HepG2 (cell line): ENCODE measurements at regions not wholly inside any gene's neighbourhood (a gene's known extent, or its start where the extent isn't known, plus 50 kb on each side); places are given as distances from the start of the nearest gene placed in this dataset.

Source experiments
- ATAC-seq: fragments of 200-7000 bp; cut with Tn5 transposase; 3 replicates; pipeline ENCODE4 v1.9.1; 2020; ENCODE audit warnings: mild to moderate bottlenecking, moderate library complexity
- BruUV-seq: library from RNA; stranded (reverse); fragments of 400-500 nt; replicated peaks from 2 replicates; lab custom pipeline; 2021; lab: Mats Ljungman, UMichigan
- CTCF ChIA-PET: fragments of 300-600 bp; formaldehyde crosslinking; extraction: SDS; loops from one replicate; lab custom pipeline; 2021; ENCODE audit warnings: low total read pairs, inconsistent platforms, low intra/inter-chr PET ratio; lab: Yijun Ruan, JAX
- POLR2A ChIA-PET: fragments of 350-600 bp; sonication (Branson Sonifier 250); formaldehyde crosslinking; loops from one replicate; lab custom pipeline; 2020; ENCODE audit warnings: antibody characterized with exemption, inconsistent platforms; lab: Yijun Ruan, JAX
- DNase-seq: peaks from one replicate; pipeline ENCODE4 v3.0.0-alpha.2; 2015; ENCODE audit warnings: low spot score
- FAIRE-seq: peaks from 3 replicates; lab custom pipeline; 2011; peaks lifted over from hg19 to GRCh38; lab: Jason Lieb, UNC
- H2AFZ ChIP-seq: one replicate; pipeline ENCODE4 v1.6.1; 2011; ENCODE audit warnings: low read length, inconsistent platforms
- H3K27ac ChIP-seq: fragments of 300-600 bp; 3 replicates; pipeline ENCODE4 v1.8.0; 2011; ENCODE audit warnings: mixed run types, mild to moderate bottlenecking, mixed read lengths, low read length, inconsistent platforms; ENCODE audit not compliant: insufficient read depth; ENCODE audit errors: extremely low read length
- H3K27me3 ChIP-seq, 2 experiments: fragments of 200-600 bp in 1 of 2; 2 replicates in 1 of 2; 3 replicates in 1 of 2; pipeline versions ENCODE4 v1.6.0 to v1.8.0; 2011; ENCODE audit warnings: low read length in 2 of 2, mild to moderate bottlenecking in 2 of 2, moderate library complexity in 2 of 2, inconsistent platforms in 1 of 2; ENCODE audit not compliant: insufficient read depth in 2 of 2, control insufficient read depth in 1 of 2
- H3K36me3 ChIP-seq, 2 experiments: fragments of 200-600 bp in 1 of 2; replicated peaks in 1 of 2; 2 replicates in 1 of 2; 3 replicates in 1 of 2; pipeline versions ENCODE4 v1.5.1 to v1.8.0; 2011; ENCODE audit warnings: low read length in 2 of 2, inconsistent platforms in 1 of 2; ENCODE audit not compliant: insufficient read depth in 2 of 2, control insufficient read depth in 1 of 2
- H3K4me1 ChIP-seq: 2 replicates; pipeline ENCODE4 v1.5.1; 2012; ENCODE audit warnings: low read length, inconsistent platforms; ENCODE audit not compliant: insufficient read depth
- H3K4me2 ChIP-seq: 2 replicates; pipeline ENCODE4 v1.6.0; 2011; ENCODE audit warnings: low read depth, low read length, inconsistent platforms
- H3K4me3 ChIP-seq, 3 experiments: fragments of 200-600 bp in 1 of 3; sonication (generic), shearing (Covaris generic) in 1 of 3; replicated peaks in 1 of 3; 2 replicates each; pipeline ENCODE4 v1.5.1; 2011 to 2016; ENCODE audit warnings: low read length in 3 of 3, inconsistent platforms in 2 of 3, low read depth in 2 of 3, mild to moderate bottlenecking in 2 of 3, control low read depth in 1 of 3, mixed read lengths in 1 of 3; ENCODE audit not compliant: insufficient read depth in 1 of 3
- H3K79me2 ChIP-seq: one replicate; pipeline ENCODE4 v1.6.1; 2011; ENCODE audit warnings: low read length, inconsistent platforms; ENCODE audit not compliant: insufficient read depth
- H3K9ac ChIP-seq: 2 replicates; pipeline ENCODE4 v1.6.0; 2011; ENCODE audit warnings: mild to moderate bottlenecking, low read depth, low read length, inconsistent platforms; ENCODE audit not compliant: insufficient read depth
- H3K9me3 ChIP-seq: 2 replicates; pipeline ENCODE4 v1.5.1; 2012; ENCODE audit warnings: mild to moderate bottlenecking, low read length
- H4K20me1 ChIP-seq: 2 replicates; pipeline ENCODE4 v1.6.0; 2011; ENCODE audit warnings: inconsistent platforms, mild to moderate bottlenecking, low read length, moderate library complexity; ENCODE audit not compliant: insufficient read depth
- ATF6 ChIP-seq: sonication (generic); formaldehyde crosslinking; conservative IDR thresholded peaks from 2 replicates; pipeline ENCODE4 v1.4.0; 2020; ENCODE audit warnings: missing genetic modification reagents
- BCLAF1 ChIP-seq: fragments of 450-650 bp; IDR thresholded peaks from 2 replicates; pipeline ENCODE4 v1.6.1; 2017; ENCODE audit warnings: mild to moderate bottlenecking
- CHD2 ChIP-seq: IDR thresholded peaks from 2 replicates; pipeline ENCODE4 v1.6.1; 2011; ENCODE audit warnings: low read depth, low read length, improper control_type of control experiment
- DNMT3B ChIP-seq: conservative IDR thresholded peaks from 2 replicates; pipeline ENCODE4 v1.6.1; 2016; ENCODE audit warnings: missing biosample characterization, control low read depth
- KDM5A ChIP-seq: fragments of 200-600 bp; sonication (generic); IDR thresholded peaks from 2 replicates; pipeline ENCODE4 v1.7.0; 2018; ENCODE audit warnings: antibody characterized with exemption, mild to moderate bottlenecking, low read length, borderline replicate concordance
- KDM6A ChIP-seq: IDR thresholded peaks from 2 replicates; pipeline ENCODE4 v1.6.1; 2016; ENCODE audit warnings: low read depth
- MAX ChIP-seq: IDR thresholded peaks from 2 replicates; pipeline ENCODE4 v1.6.1; 2012; ENCODE audit warnings: inconsistent platforms
- PAWR ChIP-seq: sonication (generic); formaldehyde crosslinking; IDR thresholded peaks from 2 replicates; pipeline ENCODE4 v1.4.0; 2020; ENCODE audit warnings: missing genetic modification reagents, mild to moderate bottlenecking, borderline replicate concordance
- PLRG1 ChIP-seq: fragments of 450-650 bp; conservative IDR thresholded peaks from 2 replicates; pipeline ENCODE4 v1.6.1; 2016
- SALL1 ChIP-seq: sonication (generic); formaldehyde crosslinking; IDR thresholded peaks from 2 replicates; pipeline ENCODE4 v1.8.0; 2022; ENCODE audit warnings: mild to moderate bottlenecking, missing genetic modification reagents
- ZNF501 ChIP-seq: sonication (generic); formaldehyde crosslinking; IDR thresholded peaks from 2 replicates; pipeline ENCODE4 v1.5.1; 2020; ENCODE audit warnings: mild to moderate bottlenecking, moderate library complexity, missing genetic modification reagents
- WGBS: methylation state at CpG from one replicate; pipeline ENCODE4 v1.1.6; 2017; ENCODE audit warnings: low lambda C conversion rate; 5-methylcytosine and 5-hydroxymethylcytosine counted together
- in situ Hi-C: cut with HindIII; loops from 2 replicates; pipeline ENCODE4 v1.10.0; 2017; ENCODE audit warnings: low pct_unique_long_range_greater_than_20kb; ENCODE audit not compliant: extremely low pct_ligation_motif_present
- intact Hi-C: fragments of 100-400 bp; cut with micrococcal nuclease; formaldehyde crosslinking; loops from one replicate; pipeline ENCODE4 v1.10.0; 2022; ENCODE audit not compliant: unreplicated experiment
- TF ChIP-seq, protein P1 (sequence below): sonication (generic); formaldehyde crosslinking; IDR thresholded peaks from 2 replicates; pipeline ENCODE4 v1.5.1; 2020; ENCODE audit warnings: mild to moderate bottlenecking, missing genetic modification reagents

GRCh38 chr13:106650690-106651205 lies 82.8 kb upstream of the ARGLU1 start:
- Histone ChIP-seq H2AFZ (no peak overlapping the region), H3K9me3 (no peaks in the 10 kb centered on the region), H3K4me1 (no peaks in the 10 kb centered on the region), H3K27ac (no peak overlapping the region), H3K36me3 (no peaks in the 10 kb centered on the region), H3K4me2 (no peak overlapping the region), H3K4me3 (no peak overlapping the region), H4K20me1 (no peaks in the 10 kb centered on the region), H3K27me3 (no peaks in the 10 kb centered on the region), H3K79me2 (no peaks in the 10 kb centered on the region), H3K9ac (no peak overlapping the region)
- no peak for TF ChIP-seq PLRG1
- no peak for TF ChIP-seq DNMT3B (CRISPR knock-in tag)
- TF ChIP-seq BCLAF1 = no peak
- no peak for TF ChIP-seq ZNF501 (CRISPR knock-in tag)
- ATAC-seq (no peak), FAIRE-seq (no peak), DNase-seq (no peak)
- intact Hi-C loops (no loop called here), in situ Hi-C loops (no loop called here)
- ChIA-PET POLR2A (no interaction called here), CTCF (no interaction called here)
- WGBS = 47% methylated on average over 7 of the region's 7 CpGs
- no TSS peak for BruUV-seq

DNA sequence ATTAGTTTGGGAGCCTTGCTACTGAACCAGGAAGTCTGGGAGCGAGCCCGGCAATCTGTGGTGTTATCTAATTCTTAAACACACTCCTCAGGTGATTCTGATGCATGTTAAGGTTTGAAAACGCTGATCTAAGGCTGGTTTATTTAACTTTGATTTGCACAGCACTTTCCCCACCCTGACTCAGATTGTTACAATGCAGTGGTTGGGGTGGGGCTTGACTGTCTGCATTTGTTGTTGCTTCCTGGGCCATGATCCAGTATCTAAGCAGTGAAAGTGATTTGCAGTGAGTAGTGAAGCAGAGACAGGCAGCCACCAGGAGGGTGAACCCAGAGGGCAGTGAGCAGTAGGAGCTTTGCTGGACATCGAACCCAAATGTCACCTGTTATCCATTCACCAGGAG lies 81.6 kb upstream of the ARGLU1 start:
- peak; percentile 71 for ATAC-seq

More for the DNA sequence above, 81.6 kb upstream of the ARGLU1 start:
- DNase-seq = no peak
- POLR2A ChIA-PET = no interaction called here
- Histone ChIP-seq H3K4me3 (no peak overlapping the region), H3K4me2 (no peak overlapping the region), H3K27me3 (no peaks in the 10 kb centered on the region), H3K9ac (no peak overlapping the region), H3K27ac (no peak overlapping the region)
- intact Hi-C loops = no loop called here
- no peak for FAIRE-seq
- TF ChIP-seq ATF6 = no peak
- TF ChIP-seq, protein P1, sequence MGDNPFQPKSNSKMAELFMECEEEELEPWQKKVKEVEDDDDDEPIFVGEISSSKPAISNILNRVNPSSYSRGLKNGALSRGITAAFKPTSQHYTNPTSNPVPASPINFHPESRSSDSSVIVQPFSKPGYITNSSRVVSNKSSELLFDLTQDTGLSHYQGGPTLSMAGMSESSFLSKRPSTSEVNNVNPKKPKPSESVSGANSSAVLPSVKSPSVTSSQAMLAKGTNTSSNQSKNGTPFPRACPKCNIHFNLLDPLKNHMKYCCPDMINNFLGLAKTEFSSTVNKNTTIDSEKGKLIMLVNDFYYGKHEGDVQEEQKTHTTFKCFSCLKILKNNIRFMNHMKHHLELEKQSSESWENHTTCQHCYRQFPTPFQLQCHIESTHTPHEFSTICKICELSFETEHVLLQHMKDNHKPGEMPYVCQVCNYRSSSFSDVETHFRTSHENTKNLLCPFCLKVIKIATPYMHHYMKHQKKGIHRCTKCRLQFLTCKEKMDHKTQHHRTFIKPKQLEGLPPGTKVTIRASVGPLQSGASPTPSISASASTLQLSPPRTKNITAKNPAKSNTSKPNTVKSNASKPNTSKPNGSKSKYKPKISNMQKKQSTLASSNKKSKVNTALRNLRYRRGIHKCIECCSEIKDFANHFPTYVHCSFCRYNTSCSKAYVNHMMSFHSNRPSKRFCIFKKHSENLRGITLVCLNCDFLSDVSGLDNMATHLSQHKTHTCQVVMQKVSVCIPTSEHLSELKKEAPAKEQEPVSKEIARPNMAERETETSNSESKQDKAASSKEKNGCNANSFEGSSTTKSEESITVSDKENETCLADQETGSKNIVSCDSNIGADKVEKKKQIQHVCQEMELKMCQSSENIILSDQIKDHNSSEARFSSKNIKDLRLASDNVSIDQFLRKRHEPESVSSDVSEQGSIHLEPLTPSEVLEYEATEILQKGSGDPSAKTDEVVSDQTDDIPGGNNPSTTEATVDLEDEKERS (CRISPR knock-in tag) = no peak
- no peak for TF ChIP-seq SALL1 (CRISPR knock-in tag)
- no peak for TF ChIP-seq KDM5A
- TF ChIP-seq PAWR = no peak
- TF ChIP-seq KDM6A (CRISPR knock-in tag) = no peak
- no peak for TF ChIP-seq CHD2
- no peak for TF ChIP-seq MAX
- TF ChIP-seq, all 625 proteins: peak for 0
- no TSS peak for BruUV-seq
- 21% methylated on average over 3 of the region's 4 CpGs for WGBS
- no peaks in the 10 kb centered on the region for H3K79me2 ChIP-seq
- CTCF ChIA-PET = no interaction called here
- H2AFZ ChIP-seq = no peak overlapping the region
- H3K9me3 ChIP-seq = no peaks in the 10 kb centered on the region
- H3K4me1 ChIP-seq = no peaks in the 10 kb centered on the region
- no peaks in the 10 kb centered on the region for H4K20me1 ChIP-seq
- in situ Hi-C loops = no loop called here
- no peaks in the 10 kb centered on the region for H3K36me3 ChIP-seq
